Hematopoietic multipotent progenitor cell treated with erythropoietin and hydrocortisone succinate and interleukin-3 and kit ligand, for 4 days (in vitro differentiated cells): ENCODE measurements at regions not wholly inside any gene's neighbourhood (a gene's known extent, or its start where the extent isn't known, plus 50 kb on each side); places are given as distances from the start of the nearest gene placed in this dataset.

Experiments
- DNase-seq: peaks from one replicate; pipeline ENCODE4 v3.0.0-alpha.2; 2015

- no peak for DNase-seq
Observed at GRCh38 chr20:42020316-42020715, 402.1 kb upstream of the CHD6 start.

- peak; percentile 10 for DNase-seq
Observed at GRCh38 chr20:42018979-42019378, 400.8 kb upstream of the CHD6 start.

- DNase-seq, result no peak
Observed at GRCh38 chr20:42010090-42010489, 391.9 kb upstream of the CHD6 start.

- no peak for DNase-seq
Observed at GRCh38 chr20:42007251-42007650, 389.1 kb upstream of the CHD6 start.

GRCh38 chr20:42005211-42005610 lies 387.0 kb upstream of the CHD6 start:
- DNase-seq, result no peak

- no peak for DNase-seq
Observed at GRCh38 chr20:42003380-42003779, 385.2 kb upstream of the CHD6 start.

GRCh38 chr20:41998539-41999341 lies 380.6 kb upstream of the CHD6 start:
- no peak for DNase-seq

- no peak for DNase-seq
Observed at GRCh38 chr20:41996951-41997350, 378.8 kb upstream of the CHD6 start.

- no peak for DNase-seq
Observed at GRCh38 chr20:41992481-41992880, 374.3 kb upstream of the CHD6 start.

GRCh38 chr20:41991412-41991811 lies 373.2 kb upstream of the CHD6 start:
- no peak for DNase-seq

- no peak for DNase-seq
Observed at GRCh38 chr20:41989935-41990635, 371.9 kb upstream of the CHD6 start.

GRCh38 chr20:41989039-41989679 lies 371.0 kb upstream of the CHD6 start:
- no peak for DNase-seq

GRCh38 chr20:41984031-41984430 lies 365.9 kb upstream of the CHD6 start:
- DNase-seq, result no peak

GRCh38 chr20:41983159-41983558 lies 365.0 kb upstream of the CHD6 start:
- DNase-seq, result no peak

- DNase-seq, result no peak
Observed at GRCh38 chr20:41981746-41982145, 363.6 kb upstream of the CHD6 start.

- no peak for DNase-seq
Observed at GRCh38 chr20:41978875-41979274, 360.7 kb upstream of the CHD6 start.

GRCh38 chr20:41978246-41978790 lies 360.1 kb upstream of the CHD6 start:
- DNase-seq, result no peak

GRCh38 chr20:41969656-41970055 lies 351.5 kb upstream of the CHD6 start:
- DNase-seq, result no peak

- no peak for DNase-seq
Observed at GRCh38 chr20:41960166-41960565, 342.0 kb upstream of the CHD6 start.

- DNase-seq, result peak; percentile 1
Observed at GRCh38 chr20:41958391-41958790, 340.2 kb upstream of the CHD6 start.

GRCh38 chr20:41956338-41957074 lies 338.3 kb upstream of the CHD6 start:
- peak; percentile 43 for DNase-seq

- DNase-seq, result no peak
Observed at GRCh38 chr20:41952166-41952565, 334.0 kb upstream of the CHD6 start.

GRCh38 chr20:41951615-41952014 lies 333.4 kb upstream of the CHD6 start:
- peak; percentile 18 for DNase-seq
